Activated CD4-positive, alpha-beta T cell treated with anti-CD3 and anti-CD28 coated beads for 4 hours (primary cell): ENCODE measurements at regions not wholly inside any gene's neighbourhood (a gene's known extent, or its start where the extent isn't known, plus 50 kb on each side); places are given as distances from the start of the nearest gene placed in this dataset.
"Not testable (repeated sequence)": the region's sequence is repeated elsewhere in the genome, so short reads cannot be mapped to it uniquely, and the experiment has no call there.

Source experiments
- DNase-seq, 2 donors: peaks; one replicate each; pipeline ENCODE4 v3.0.0-alpha.2; 2020

DNA sequence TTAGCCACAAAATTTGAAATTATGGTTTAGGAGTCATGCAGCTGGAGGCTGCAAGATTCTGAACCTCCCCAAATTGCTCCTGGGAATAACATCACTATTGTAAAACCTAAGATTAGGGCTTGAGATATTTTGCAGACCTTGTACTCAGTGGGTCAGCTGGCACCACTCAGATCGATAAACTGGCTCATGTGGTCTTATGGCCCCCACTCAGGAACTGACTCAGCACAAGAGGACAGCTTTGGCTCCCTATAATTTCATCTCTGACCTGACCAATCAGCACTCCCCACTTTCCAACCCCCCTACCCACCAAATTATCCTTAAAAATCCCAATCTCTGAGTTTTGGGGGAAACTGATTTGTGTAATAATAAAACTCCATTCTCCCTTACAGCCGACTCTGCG, 161.6 kb downstream of the BRMS1L start:
- no peak for DNase-seq

DNA sequence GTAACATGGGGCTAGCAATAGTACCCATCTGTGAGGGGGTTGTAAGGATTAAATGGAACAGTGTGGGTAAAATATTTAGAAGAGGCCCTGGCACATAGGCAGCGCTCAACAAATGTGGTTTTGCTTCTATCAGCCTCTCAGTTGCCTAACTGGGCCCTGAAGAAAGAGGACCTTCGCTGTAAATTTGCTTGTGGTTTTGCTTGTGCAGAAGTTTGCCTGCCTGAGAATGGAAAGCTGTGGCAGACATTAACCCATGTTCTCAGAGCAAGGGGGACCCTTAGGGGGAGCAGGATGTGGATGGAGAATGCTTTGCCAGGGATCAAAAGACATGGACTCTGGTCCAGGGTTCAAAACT, 160.1 kb downstream of the BRMS1L start:
- DNase-seq, result no peak

DNA sequence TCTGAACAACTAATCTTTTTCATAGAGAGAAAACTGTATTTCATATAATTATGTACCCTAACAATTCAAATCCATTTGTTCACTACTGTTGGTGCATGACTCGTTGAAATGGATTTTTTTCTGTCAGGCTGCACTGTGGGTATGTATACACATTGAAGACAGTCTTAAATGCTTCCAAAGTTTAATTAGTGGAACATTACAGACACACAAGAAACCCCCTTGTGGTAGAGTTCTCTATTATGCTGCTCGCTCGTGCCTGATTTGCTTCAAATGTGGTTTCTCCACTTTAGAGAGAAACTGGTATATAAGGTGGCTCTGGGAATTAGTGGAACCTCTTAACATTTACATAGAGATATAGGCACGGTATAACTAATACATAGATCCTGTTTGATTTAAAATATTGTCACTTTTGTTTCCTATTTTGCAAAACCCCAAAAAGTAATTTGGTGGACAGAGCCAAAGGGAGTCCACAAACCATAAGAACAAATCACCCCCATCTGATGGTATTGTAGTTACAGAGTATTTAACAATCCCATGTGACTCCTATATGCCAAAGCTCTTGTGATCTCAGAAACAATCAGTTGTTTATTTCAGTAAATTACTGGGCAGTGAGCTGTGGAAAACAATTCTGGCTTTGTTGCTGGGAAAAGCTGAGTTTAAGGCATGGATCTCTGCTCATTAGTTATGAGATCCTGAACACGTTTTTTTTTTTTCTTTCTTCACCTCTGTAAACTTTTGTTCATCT, 159.5 kb downstream of the BRMS1L start:
- DNase-seq, result no peak

DNA sequence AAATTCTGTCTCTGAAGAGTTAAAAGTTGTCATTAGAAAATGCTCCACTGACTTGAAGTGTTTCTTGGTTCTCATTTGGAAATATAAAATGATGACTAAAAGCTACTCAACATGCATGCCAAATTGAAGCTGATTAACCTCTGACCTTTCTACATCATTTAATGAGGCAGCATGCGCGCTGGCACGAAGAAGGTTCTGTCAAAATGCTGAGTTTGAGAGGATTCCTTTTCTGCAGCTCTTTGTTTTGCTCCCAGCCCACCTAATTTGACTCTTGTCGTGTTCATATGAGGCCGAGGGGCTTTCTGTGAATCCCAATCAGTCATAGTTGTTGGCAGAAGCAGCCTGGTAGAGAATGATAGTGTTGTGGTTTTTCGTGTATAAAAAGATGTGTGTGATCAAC, 153.4 kb downstream of the BRMS1L start:
- DNase-seq, result no peak

DNA sequence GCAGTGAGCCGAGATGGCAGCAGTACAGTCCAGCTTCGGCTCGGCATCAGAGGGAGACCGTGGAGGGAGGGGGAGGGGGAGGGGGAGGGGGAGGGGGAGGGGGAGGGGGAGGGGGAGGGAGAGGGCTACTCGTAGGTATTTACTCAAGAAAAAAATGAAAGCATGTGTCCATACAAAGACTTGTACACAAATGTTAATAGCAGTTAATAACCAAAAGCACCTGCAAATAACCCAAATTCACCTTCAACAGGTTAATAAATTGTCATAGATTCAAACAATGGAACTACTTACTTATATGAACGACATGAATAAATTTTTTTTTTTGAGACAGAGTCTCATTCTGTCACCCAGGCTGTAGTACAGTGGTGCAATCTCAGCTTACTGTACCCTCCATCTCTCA, 152.4 kb downstream of the BRMS1L start:
- DNase-seq, result no peak

DNA sequence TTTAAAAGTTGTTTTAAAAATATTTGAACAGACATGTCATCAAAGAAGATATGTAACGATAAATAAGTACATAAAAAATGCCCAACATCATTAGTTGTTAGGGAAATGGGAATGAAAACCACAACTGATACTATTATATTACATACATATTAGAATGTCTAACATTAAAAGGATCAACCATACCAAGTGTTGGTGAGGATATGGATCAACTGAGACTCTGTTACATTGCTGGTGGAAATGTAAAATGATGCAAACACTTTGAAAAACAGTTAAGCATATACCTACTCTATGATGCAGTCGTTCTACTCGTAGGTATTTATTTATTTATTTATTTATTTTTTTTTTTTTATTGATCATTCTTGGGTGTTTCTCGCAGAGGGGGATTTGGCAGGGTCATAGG, 149.7 kb downstream of the BRMS1L start:
- no peak for DNase-seq

DNA sequence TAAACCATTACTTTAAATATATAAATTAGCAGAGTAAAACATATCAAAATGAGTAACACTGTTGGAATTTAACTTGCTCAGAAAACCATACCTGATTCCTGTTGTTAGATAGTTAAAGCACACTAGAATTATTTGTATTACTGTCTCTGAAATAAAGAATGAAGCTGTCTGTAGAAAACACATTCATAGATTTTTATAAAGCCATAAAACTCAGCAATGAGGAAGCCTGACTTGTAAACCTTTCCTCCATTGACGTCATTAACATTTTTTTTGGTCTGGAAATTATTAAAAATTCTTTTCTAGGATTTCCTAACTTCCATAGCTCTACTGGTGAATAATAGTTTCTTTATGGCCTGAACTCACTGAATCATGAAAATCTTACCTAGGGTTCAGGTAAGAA, 147.6 kb downstream of the BRMS1L start:
- DNase-seq, result no peak

DNA sequence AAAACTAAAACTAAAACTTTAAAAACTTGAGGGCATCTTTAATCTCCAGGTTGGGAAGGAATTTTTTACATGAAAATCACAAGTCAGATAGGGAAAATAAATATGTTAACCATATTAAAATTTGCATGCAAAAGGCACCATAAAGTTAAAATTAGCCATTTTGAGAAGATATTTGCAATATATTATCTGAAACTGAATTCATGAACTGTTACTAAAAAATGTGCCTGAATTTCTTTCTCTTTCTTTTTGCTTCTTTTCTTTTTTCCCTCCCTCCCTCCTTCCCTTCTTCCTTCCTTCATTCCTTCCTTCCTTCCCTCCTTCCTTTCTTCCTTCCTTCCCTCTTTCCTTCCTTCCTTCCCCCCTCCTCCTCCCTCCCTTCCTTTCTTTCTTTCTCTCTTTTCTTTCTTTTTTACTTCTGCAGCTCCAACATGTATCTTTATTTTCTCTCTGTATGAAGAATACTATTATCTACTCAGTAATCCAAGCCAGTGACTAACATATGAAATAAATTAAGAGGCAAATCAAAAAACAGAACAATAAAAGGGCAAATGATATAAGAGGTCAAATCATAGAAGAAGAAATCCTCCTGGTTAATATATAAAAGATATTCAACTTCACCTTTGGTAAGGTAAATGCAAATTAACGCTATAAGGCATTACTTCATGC, 146.0 kb downstream of the BRMS1L start:
- no peak for DNase-seq

DNA sequence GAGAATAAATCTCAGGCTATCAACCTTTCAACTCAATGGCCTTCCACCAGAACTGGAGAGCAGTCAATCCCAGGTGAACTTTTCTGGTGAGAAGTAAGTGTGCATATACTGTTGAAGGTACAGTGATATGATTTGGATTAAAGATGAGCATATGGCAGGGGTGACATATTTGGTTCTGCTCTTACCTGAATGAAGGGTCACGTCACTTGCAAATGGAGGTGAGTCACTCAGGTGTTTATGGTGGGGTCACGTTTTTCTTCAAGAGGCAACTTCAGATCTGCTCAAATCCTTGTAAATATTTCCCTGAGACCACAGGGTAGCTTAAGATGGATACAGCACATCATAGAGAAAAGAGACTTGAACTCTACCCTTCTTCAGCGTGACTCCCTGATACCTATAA, 143.2 kb downstream of the BRMS1L start:
- DNase-seq, result no peak

DNA sequence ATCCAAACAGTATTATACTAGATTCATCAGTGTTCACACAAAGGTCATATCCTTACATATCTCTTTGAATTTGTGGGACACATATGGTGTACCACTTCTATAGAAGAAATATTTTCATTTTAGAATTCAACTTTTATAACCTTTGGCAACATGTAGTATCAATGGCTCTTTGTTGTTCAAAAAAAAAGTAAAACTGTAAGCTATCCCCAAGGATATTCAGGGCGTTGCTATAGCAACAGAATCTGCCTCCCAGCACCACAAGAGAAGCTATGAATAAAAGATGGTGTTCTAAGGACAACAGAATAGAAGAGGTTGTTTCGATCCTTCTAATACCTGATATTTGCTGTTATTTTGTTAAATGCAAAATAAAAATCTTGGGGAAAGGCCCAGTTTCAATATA, 139.3 kb downstream of the BRMS1L start:
- DNase-seq, result no peak

DNA sequence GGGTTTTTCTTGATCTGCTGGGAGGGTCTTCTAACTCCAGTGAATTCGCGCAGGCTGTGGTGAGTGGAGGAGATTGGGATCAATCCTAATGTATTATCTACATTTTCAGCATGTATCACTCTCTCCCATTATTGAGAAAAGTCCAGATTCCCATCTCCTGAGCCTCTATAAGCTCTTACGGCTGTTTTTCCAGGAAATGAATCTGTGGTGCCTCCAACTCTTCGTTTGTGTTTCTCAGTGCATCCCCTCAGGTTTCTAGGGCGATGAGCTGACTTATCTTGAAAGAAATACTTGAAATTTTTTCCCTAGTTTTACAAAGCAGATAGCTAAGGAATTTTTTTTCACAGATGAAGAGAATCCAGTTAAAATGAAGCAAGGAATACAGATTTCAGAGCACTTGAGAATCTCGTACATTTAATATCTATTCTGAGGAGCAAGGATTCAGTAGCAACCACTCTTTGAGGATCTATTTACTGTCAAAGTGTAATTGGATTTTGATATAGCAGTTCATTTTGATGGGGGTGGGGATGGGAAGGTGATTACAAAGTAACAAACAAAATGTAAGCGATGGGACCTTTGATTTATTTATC, 138.7 kb downstream of the BRMS1L start:
- no peak for DNase-seq

DNA sequence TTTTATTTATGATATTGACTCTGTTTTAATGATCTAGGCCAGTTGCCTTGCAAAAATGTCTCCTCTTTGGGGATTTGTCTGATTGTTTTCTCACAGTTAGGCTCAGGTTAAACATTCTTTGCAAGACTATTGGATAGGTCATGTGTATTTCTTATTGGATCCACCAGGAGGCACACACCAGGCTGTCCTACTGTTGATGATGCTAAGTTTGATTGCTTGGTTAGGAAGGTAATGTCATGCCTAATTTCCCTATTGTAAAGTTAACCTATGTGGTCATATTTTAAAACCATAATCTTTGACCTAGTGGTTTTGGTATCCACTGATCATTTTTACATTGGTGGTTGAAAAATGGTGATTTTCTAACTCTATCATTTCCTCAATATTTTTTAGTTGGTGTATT, 137.1 kb downstream of the BRMS1L start:
- no peak for DNase-seq

DNA sequence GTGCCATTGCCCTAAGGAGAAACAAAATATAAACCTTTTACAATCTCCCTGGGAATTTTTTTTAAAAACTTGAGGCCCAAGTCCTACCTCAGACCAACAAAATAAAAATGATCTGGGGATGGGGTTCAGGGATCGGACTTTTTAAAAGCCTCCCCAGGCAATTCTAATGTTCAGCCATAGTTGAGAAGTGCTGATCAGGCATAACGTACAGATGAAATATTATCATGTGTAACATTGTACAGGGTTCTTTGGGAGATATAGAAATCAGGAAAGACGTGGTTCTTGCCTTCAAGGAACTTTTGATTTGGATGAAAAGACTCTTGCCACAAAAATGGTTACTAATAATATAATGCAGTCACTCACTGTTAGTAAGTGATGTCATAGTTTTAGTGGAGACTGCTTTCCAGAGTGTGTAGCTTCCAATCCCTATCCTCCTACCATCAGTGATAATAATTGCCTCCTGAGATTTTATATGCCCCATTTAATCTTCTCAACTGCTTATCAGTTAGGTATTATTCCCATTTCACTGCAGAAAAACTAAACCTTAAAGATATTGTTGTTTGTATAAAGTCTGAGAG, 135.6 kb downstream of the BRMS1L start:
- DNase-seq, result no peak

DNA sequence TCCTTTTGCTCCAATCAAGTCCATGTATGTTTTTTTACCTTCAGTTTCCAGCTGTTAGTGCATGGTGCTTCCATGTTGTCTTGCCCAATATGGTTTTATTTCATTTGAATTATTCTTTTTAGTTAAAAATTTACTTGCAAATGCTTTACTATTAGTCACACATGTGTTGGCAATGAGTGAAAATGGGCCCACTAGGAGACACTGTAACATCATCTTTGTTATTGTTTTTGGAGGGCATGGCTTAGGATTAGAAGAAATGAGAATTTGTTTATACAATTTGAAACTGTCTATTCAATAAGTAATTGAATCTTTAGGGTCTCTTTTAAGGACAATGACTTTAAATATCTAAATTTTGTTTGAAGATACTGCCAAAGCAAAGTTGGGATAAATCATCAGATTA, 133.7 kb downstream of the BRMS1L start:
- no peak for DNase-seq

DNA sequence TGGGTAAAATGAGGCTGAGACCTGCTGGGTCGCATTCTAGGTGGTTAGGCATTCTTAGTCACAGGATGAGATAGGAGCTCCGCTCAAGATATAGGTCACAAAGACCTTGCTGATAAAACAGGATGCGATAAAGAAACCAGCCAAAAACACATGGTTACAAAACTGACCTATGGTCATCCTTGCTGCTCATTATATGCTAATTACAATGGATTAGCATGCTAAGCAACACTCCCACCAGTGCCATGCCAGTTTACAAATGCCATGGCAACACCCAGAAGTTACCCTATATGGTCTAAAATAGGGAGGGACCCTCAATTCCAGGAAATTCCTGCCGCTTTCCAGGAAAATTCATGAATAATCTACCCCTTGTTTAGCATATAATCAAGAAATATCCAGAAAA, 132.4 kb downstream of the BRMS1L start:
- no peak for DNase-seq

DNA sequence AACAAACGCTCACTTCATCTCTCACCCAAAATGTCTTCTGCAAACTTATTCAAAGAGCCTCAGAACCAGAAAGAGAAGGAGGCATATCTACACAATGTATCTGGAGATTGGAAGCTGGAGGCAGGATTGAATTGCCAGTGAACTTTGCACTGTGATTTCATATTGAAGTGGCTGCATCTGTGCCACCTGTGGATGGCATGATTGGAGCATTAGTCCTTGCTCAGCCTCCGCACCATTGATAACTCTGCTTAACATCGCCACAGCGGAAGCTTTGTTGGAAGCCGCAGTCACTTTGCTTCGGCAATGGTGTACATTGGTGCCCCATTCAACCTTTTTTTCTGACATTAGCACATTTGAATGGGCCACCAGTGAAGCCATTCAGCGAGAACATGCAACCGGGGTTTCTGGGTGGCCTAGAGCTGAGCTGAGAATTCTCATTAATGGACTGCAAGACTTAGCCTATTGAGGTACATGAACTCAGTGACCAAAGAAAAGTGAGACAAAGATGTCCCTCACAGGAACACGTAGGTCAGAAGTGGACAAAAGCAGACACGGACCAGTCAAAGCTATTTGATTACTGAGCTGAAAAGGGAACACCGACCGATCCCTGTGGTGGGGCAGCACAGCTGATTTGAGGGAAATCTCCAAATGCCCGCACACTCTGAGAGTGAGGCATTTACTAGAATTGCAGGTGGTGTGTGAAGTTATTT, 130.4 kb downstream of the BRMS1L start:
- no peak for DNase-seq

DNA sequence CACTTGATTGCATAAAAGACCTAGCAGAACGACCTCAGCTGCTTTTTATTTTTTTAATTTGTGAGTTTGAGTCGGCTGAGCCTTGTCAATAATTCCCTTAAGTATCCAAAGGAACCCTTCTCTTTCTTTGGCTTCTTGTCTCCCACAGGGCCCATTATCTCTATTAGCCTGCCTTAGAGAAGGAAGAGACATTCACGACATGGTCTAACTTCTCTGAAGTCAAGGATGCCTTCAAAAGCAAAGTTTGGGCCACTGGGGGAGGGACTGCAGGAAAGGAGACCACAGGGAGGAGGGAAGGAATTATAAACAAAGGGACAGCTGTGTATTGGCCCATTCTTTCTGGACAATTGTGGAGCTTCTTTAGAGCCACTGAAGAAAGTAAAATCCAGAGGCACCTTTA, 126.4 kb downstream of the BRMS1L start:
- DNase-seq, result no peak

DNA sequence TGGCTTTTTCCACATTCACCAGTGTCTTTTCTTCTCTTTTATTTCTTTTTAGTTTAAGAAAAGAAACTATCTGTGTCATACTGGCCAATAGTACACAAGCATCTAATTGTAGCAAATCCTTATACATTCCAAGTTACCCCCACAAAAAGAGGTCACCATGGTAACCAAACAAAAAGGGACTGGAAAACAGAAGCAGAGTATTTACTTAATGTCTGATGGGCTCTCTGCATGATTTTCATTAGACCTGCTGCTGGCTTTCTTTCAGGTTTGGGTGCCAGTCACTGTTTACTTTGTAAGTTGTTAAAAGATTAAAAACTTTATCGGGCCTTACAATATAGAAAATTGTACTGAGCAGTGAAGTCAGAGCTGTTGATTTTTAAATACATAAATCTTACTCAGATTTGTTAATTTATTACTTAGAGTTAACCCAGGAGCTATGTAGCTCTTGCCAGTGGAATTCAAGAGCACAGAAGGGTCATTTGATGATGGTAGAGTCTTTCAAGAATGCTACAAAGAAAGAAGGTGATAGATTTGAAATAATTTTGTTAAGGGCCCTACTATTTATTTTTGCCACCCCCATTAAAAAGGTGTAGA, 123.9 kb downstream of the BRMS1L start:
- no peak for DNase-seq

DNA sequence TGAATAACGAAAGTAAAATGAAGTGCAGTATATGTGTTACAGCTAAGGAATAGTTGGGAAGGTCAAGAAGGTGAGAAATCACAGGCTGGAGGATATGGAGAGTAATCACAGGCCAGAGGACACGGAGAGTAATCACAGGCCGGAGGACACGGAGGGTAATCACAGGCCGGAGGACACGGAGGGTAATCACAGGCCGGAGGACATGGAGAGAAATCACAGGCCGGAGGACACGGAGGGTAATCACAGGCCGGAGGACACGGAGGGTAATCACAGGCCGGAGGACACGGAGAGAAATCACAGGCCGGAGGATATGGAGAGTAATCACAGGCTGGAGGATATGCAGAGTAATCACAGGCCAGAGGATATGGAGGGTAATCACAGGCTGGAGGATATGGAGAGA, 121.8 kb downstream of the BRMS1L start:
- not testable (repeated sequence) for DNase-seq

DNA sequence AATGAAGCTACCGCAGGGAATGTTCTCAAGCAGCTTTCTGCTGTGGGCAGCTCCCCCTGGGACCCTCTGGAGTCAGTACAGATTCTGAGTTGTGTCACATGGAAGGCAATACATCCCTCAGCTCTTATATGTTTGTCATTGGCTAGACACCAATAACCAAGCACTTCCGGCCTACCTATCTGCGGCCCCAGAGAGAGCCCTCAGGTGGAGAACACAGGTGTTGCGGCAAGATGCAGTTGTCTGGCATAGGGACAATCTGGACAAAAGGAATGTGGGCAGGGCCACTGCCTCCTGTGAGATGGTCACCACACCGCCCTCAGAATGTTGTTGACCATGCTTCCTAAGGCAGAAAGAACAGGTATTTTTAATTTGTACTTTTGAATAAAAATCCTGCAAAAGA, 118.7 kb downstream of the BRMS1L start:
- no peak for DNase-seq

DNA sequence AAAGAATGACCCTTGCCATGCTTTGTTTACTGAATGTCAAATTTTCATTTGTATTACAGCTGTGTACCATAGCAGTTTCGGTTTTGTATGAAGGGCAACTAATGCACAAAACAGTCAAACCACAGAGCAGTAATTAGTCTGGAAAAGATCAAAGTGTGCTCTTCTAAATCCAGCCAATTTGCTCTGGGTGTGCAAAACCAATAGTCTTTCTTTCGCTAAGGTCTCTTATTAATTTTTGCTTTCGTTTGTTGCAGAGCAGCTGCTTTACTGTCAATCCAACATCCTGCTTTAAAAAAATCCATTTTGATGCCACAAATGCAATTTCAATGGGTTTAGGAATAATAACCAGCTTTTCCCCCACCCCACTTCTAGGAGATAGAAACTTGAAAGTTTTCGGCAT, 114.2 kb downstream of the BRMS1L start:
- no peak for DNase-seq

DNA sequence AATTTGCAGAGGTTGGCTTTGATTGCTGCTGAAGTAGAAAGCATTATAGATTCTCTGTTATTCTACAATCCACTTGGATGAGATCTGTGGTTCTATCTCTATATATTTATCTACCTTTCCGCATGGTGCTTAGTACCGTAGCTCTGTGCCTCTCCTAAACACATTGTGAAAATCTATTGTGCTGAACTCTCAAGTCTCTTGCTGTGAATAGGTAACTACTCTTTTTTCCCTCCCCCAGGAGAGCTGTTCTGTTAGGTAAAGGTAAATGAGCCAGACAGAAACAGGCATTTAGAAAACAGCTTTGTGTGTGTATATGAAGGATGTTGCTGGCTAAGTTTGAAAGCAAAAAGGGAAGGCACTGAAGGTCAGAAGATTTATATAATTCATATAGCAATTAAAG, 112.6 kb downstream of the BRMS1L start:
- DNase-seq, result no peak

DNA sequence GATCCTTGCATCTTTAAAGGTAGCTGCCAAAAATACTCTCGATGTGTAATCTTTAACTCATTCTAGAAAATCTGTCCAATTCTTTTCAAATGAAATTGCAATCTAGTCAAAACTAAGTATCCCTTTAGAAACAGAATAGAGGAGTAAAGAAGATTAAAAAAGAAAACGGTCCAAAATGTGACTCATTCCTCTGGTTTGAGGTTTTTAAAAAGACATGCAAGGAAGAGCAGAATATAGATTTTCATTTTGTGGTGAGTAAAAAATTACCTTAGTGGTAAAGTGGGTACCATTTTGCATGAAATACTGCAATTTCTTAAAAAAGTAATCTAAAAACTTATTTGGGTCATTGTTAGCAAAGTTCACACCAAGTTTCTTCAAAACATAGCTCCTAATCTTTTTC, 108.4 kb downstream of the BRMS1L start:
- no peak for DNase-seq
